SK-N-SH (cell line): ENCODE measurements at regions not wholly inside any gene's neighbourhood (a gene's known extent, or its start where the extent isn't known, plus 50 kb on each side); places are given as distances from the start of the nearest gene placed in this dataset.

Experiments
- CTCF ChIA-PET: fragments of 300-600, 350-600 bp; formaldehyde crosslinking; extraction: SDS; loops from one replicate; lab custom pipeline; 2021; lab: Yijun Ruan, JAX
- POLR2A ChIA-PET: fragments of 350-600 bp; sonication (Branson Sonifier 250); formaldehyde crosslinking; extraction: SDS; loops from one replicate; lab custom pipeline; 2020; ENCODE audit warnings: antibody characterized with exemption, inconsistent platforms; lab: Yijun Ruan, JAX
- DNase-seq: peaks from one replicate; pipeline ENCODE4 v3.0.0; 2012
- H2AFZ ChIP-seq: fragments of 200-600 bp; sonication (generic); 2 replicates; pipeline ENCODE4 v1.8.1; 2016; ENCODE audit warnings: antibody characterized with exemption, mild to moderate bottlenecking, low read depth
- H3F3A ChIP-seq: fragments of 200-600 bp; sonication (generic); replicated peaks from 2 replicates; pipeline ENCODE3; 2016; ENCODE audit warnings: antibody characterized with exemption, mild to moderate bottlenecking; ENCODE audit not compliant: insufficient read depth
- H3K27ac ChIP-seq, 2 experiments: fragments of 200-500 bp in 1 of 2; fragments of 200-600 bp in 1 of 2; sonication (Bioruptor generic) in 1 of 2; sonication (generic), shearing (Covaris generic) in 1 of 2; 2 replicates each; pipeline versions ENCODE4 v1.5.1 to v1.6.1; 2014 to 2016; ENCODE audit warnings: low read depth in 2 of 2, inconsistent platforms in 1 of 2, low read length in 1 of 2, mild to moderate bottlenecking in 1 of 2, mixed read lengths in 1 of 2
- H3K27me3 ChIP-seq: fragments of 200-600 bp; sonication (generic), shearing (Covaris generic); 2 replicates; pipeline ENCODE4 v1.6.1; 2016; ENCODE audit warnings: mixed run types; ENCODE audit not compliant: insufficient read depth
- H3K36me3 ChIP-seq, 2 experiments: fragments of 200-500 bp in 1 of 2; fragments of 200-600 bp in 1 of 2; sonication (Bioruptor generic) in 1 of 2; sonication (generic) in 1 of 2; replicated peaks in 1 of 2; 2 replicates each; pipeline versions ENCODE3 to v1.5.1; 2014 to 2016; ENCODE audit warnings: low read length in 1 of 2, mild to moderate bottlenecking in 1 of 2; ENCODE audit not compliant: insufficient read depth in 2 of 2, control insufficient read depth in 1 of 2
- H3K4me1 ChIP-seq, 2 experiments: fragments of 200-500 bp in 1 of 2; fragments of 200-600 bp in 1 of 2; sonication (Bioruptor generic) in 1 of 2; sonication (generic), shearing (Covaris generic) in 1 of 2; 2 replicates each; pipeline versions ENCODE4 v1.5.1 to v1.6.1; 2014 to 2016; ENCODE audit warnings: low read depth in 1 of 2, low read length in 1 of 2, mixed run types in 1 of 2; ENCODE audit not compliant: insufficient read depth in 2 of 2, control insufficient read depth in 1 of 2
- H3K4me2 ChIP-seq: fragments of 200-600 bp; sonication (generic), shearing (Covaris generic); 2 replicates; pipeline ENCODE4 v1.6.1; 2017; ENCODE audit warnings: mixed run types
- H3K4me3 ChIP-seq, 2 experiments: fragments of 200-500 bp in 1 of 2; fragments of 200-600 bp in 1 of 2; sonication (Bioruptor generic) in 1 of 2; sonication (generic), shearing (Covaris generic) in 1 of 2; 2 replicates each; pipeline versions ENCODE4 v1.5.1 to v1.8.1; 2014 to 2016; ENCODE audit warnings: low read depth in 2 of 2, inconsistent platforms in 1 of 2, low read length in 1 of 2, mild to moderate bottlenecking in 1 of 2, mixed read lengths in 1 of 2, moderate library complexity in 1 of 2
- H3K79me2 ChIP-seq: fragments of 200-600 bp; sonication (generic); 2 replicates; pipeline ENCODE4 v1.8.1; 2017; ENCODE audit warnings: mild to moderate bottlenecking; ENCODE audit not compliant: insufficient read depth
- H3K9ac ChIP-seq: fragments of 200-600 bp; sonication (generic); 2 replicates; pipeline ENCODE4 v1.6.1; 2017; ENCODE audit warnings: mixed run types
- H3K9me2 ChIP-seq: fragments of 200-600 bp; sonication (generic); 2 replicates; pipeline ENCODE4 v1.6.1; 2017; ENCODE audit warnings: mixed run types
- H3K9me3 ChIP-seq: fragments of 200-600 bp; sonication (generic); 2 replicates; pipeline ENCODE4 v1.6.1; 2017; ENCODE audit warnings: mixed run types, mild to moderate bottlenecking, moderate library complexity
- H4K20me1 ChIP-seq: fragments of 200-600 bp; sonication (generic); 2 replicates; pipeline ENCODE4 v1.6.1; 2017; ENCODE audit warnings: mild to moderate bottlenecking, mixed run types; ENCODE audit not compliant: insufficient read depth
- CHD2 ChIP-seq: fragments of 150-350 bp; IDR thresholded peaks from 2 replicates; pipeline ENCODE4 v1.6.1; 2018; ENCODE audit warnings: low read length; ENCODE audit not compliant: partially characterized antibody
- ELF1 ChIP-seq: IDR thresholded peaks from 2 replicates; pipeline ENCODE4 v1.4.0; 2012
- EP300 ChIP-seq, 2 experiments: IDR thresholded peaks; 2 replicates each; pipeline versions ENCODE4 v1.4.0 to v1.6.1; 2012; ENCODE audit warnings: borderline replicate concordance in 1 of 2, low read depth in 1 of 2, low read length in 1 of 2
- EZH2phosphoT487 ChIP-seq: fragments of 200-600 bp; sonication (generic); IDR thresholded peaks from 2 replicates; pipeline ENCODE4 v1.6.1; 2017; ENCODE audit warnings: low read depth, mixed run types, mild to moderate bottlenecking, antibody characterized with exemption, moderate library complexity, borderline replicate concordance
- JUND ChIP-seq: IDR thresholded peaks from 2 replicates; pipeline ENCODE4 v1.4.0; 2012
- PBX3 ChIP-seq: IDR thresholded peaks from 2 replicates; pipeline ENCODE4; 2012
- POLR2AphosphoS5 ChIP-seq: IDR thresholded peaks from 2 replicates; pipeline ENCODE4 v1.6.1; 2012; ENCODE audit warnings: low read depth, low read length
- RAD21 ChIP-seq: IDR thresholded peaks from 2 replicates; pipeline ENCODE4 v1.6.1; 2012; ENCODE audit warnings: mild to moderate bottlenecking, low read length
- REST ChIP-seq: IDR thresholded peaks from 2 replicates; pipeline ENCODE4 v1.6.1; 2012; ENCODE audit warnings: mild to moderate bottlenecking, low read depth, low read length, moderate library complexity
- RFX5 ChIP-seq: IDR thresholded peaks from 2 replicates; pipeline ENCODE4 v1.6.1; 2012; ENCODE audit warnings: mild to moderate bottlenecking, improper control_type of control experiment, low read length
- SIN3A ChIP-seq: IDR thresholded peaks from 2 replicates; pipeline ENCODE4 v1.6.1; 2012; ENCODE audit warnings: low read depth, mild to moderate bottlenecking, low read length, moderate library complexity, borderline replicate concordance
- TAF1 ChIP-seq: IDR thresholded peaks from 2 replicates; pipeline ENCODE4 v1.6.1; 2012; ENCODE audit warnings: low read depth, mild to moderate bottlenecking, low read length, moderate library complexity, borderline replicate concordance
- TCF12 ChIP-seq: IDR thresholded peaks from 2 replicates; pipeline ENCODE4 v1.4.0; 2012
- TEAD4 ChIP-seq: IDR thresholded peaks from 2 replicates; pipeline ENCODE4 v1.4.0; 2012; ENCODE audit warnings: mild to moderate bottlenecking, borderline replicate concordance; ENCODE audit not compliant: insufficient read depth
- ZBTB33 ChIP-seq: IDR thresholded peaks from 2 replicates; pipeline ENCODE4 v1.4.0; 2012; ENCODE audit warnings: low read depth, borderline replicate concordance
- WGBS: methylation state at CpG from one replicate; pipeline ENCODE4 v1.1.6; 2017; ENCODE audit warnings: low lambda C conversion rate; 5-methylcytosine and 5-hydroxymethylcytosine counted together
- TF ChIP-seq, protein P1 (sequence below): fragments of 200-600 bp; sonication (generic); IDR thresholded peaks from 2 replicates; pipeline ENCODE4 v1.6.1; 2017; ENCODE audit warnings: antibody characterized with exemption, mild to moderate bottlenecking, moderate library complexity

DNA sequence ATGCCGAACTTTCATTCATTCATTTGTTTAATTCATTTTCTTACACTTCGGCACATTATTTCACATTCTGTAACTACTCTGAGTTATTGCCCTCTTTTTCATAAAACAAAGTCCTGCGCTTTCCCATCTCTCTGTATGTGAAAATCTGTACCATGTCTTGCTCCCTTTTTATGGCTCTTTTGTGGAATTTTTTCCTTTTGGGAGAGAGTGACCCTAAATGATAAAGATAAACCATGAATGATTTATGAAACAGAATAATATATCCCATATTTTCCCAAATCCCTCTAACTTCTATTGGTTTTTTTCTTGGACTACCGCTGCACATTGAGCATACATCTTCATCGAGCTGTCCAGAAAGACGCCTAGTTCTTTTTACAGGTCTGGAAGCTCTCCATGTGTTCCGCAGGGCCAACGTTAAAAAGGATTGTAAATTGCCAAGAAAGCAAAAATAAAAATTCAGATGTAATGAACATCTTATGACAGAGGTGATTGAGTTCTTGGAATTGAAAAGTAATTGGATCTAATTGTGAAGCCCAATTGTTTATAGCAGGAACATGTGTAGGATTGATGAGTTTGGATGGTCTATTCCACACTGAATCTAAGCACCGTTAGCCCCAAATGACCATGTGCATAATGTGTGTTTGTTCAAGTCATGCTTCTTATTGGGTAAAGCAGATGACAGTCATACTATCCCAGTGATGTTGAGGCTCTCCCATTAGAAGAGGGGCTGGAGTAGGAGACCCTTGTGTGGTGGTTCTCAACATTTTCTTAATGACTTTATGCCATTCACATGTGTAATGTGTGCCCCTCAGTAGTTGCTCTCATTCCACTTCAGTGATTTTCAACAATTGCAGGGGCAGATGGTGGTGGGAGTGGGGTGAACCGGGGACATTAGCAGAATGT is 378.9 kb downstream of the DLEU7 start:
- no peak for DNase-seq
- Histone ChIP-seq H3F3A (no peaks in the 10 kb centered on the region), H3K27me3 (no peaks in the 10 kb centered on the region), H3K79me2 (no peaks in the 10 kb centered on the region), H3K4me2 (no peak overlapping the region), H3K4me1 (no peaks in the 10 kb centered on the region), H3K36me3 (no peaks in the 10 kb centered on the region), H3K4me3 (no peak overlapping the region), H2AFZ (no peak overlapping the region), H4K20me1 (no peaks in the 10 kb centered on the region), H3K9me2 (0 out of 2 replicates have a peak, but pooled peaks cover 3% of the 10 kb centered on the region), H3K27ac (no peak overlapping the region), H3K9ac (no peak overlapping the region), H3K9me3 (no peaks in the 10 kb centered on the region)
- CTCF ChIA-PET = no interaction called here
- no peak for TF ChIP-seq TAF1
- TF ChIP-seq PBX3 = no peak
- TF ChIP-seq SIN3A = no peak
- TF ChIP-seq TCF12 = no peak
- no peak for TF ChIP-seq ELF1
- no peak for TF ChIP-seq RFX5
- no peak for TF ChIP-seq EZH2phosphoT487
- TF ChIP-seq POLR2AphosphoS5 = no peak
- TF ChIP-seq CHD2 = no peak
- WGBS = 88% methylated on average over 10 of the region's 10 CpGs
- POLR2A ChIA-PET = no interaction called here

DNA sequence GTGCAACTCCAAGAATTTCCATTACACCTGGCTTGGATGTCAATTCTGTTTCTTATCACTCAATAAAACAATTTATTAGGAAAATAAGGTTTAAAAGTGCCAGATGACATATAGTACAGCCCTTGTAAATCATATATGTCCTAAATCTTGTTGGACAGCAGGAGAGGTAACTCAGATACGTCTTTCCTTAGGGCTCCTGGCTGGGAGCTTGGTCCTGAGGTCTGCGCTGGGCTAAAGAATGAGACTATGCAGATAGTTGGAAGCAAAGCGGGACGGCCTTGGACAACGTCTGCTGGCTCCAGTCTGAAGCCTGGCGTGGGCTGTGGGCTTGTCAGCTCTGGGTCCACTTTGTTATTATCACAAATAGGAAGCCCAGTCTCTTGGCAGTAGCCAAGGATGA is 377.0 kb downstream of the DLEU7 start:
- H2AFZ ChIP-seq = no peak overlapping the region
- no peak overlapping the region for H3K9ac ChIP-seq
- H3K36me3 ChIP-seq = no peaks in the 10 kb centered on the region
- WGBS = 91% methylated on average over 5 of the region's 6 CpGs
- no peaks in the 10 kb centered on the region for H3K9me2 ChIP-seq
- H3K4me2 ChIP-seq = no peak overlapping the region
- H3F3A ChIP-seq = no peaks in the 10 kb centered on the region
- H3K4me1 ChIP-seq = no peaks in the 10 kb centered on the region
- POLR2A ChIA-PET = no interaction called here
- no peak for DNase-seq
- TF ChIP-seq ELF1 (no peak), TCF12 (no peak), TAF1 (no peak), EP300 (IDR thresholded peaks at IDR 0.05; ENCODE audit: borderline replicate concordance in 1 of 2, low read depth in 1 of 2, low read length in 1 of 2) (no peak), ZBTB33 (no peak), RAD21 (no peak), JUND (no peak), POLR2AphosphoS5 (no peak), REST (no peak), TEAD4 (no peak)
- TF ChIP-seq, protein P1, sequence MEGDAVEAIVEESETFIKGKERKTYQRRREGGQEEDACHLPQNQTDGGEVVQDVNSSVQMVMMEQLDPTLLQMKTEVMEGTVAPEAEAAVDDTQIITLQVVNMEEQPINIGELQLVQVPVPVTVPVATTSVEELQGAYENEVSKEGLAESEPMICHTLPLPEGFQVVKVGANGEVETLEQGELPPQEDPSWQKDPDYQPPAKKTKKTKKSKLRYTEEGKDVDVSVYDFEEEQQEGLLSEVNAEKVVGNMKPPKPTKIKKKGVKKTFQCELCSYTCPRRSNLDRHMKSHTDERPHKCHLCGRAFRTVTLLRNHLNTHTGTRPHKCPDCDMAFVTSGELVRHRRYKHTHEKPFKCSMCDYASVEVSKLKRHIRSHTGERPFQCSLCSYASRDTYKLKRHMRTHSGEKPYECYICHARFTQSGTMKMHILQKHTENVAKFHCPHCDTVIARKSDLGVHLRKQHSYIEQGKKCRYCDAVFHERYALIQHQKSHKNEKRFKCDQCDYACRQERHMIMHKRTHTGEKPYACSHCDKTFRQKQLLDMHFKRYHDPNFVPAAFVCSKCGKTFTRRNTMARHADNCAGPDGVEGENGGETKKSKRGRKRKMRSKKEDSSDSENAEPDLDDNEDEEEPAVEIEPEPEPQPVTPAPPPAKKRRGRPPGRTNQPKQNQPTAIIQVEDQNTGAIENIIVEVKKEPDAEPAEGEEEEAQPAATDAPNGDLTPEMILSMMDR = no peak
- no peak overlapping the region for H3K27ac ChIP-seq
- no peaks in the 10 kb centered on the region for H3K27me3 ChIP-seq
- CTCF ChIA-PET = interaction anchor here (1.1 kb wide), 1 partner anchor 445 kb away, joined by 3 read pairs; no protein-coding TSS in a partner anchor
- H3K9me3 ChIP-seq = no peaks in the 10 kb centered on the region
- no peaks in the 10 kb centered on the region for H3K79me2 ChIP-seq
- H3K4me3 ChIP-seq = no peak overlapping the region
- H4K20me1 ChIP-seq = no peaks in the 10 kb centered on the region
